HL-60 (cell line): ENCODE measurements at regions not wholly inside any gene's neighbourhood (a gene's known extent, or its start where the extent isn't known, plus 50 kb on each side); places are given as distances from the start of the nearest gene placed in this dataset.

Source experiments
- DNase-seq, 2 experiments: peaks; one replicate each; pipeline ENCODE4 v3.0.0-alpha.2; 2010 to 2020; ENCODE audit warnings: low read depth in 1 of 2, low spot score in 1 of 2
- H3K27ac ChIP-seq: fragments of 250-450 bp; sonication (Bioruptor Pico); replicated peaks from 2 replicates; pipeline ENCODE4 v1.5.1; 2020; ENCODE audit warnings: mild to moderate bottlenecking, moderate library complexity
- H3K27me3 ChIP-seq: fragments of 250-450 bp; sonication (Bioruptor Pico); 2 replicates; pipeline ENCODE4 v1.5.1; 2021; ENCODE audit warnings: mild to moderate bottlenecking, moderate library complexity; ENCODE audit not compliant: insufficient read depth, poor library complexity, severe bottlenecking
- H3K4me3 ChIP-seq: replicated peaks from 2 replicates; pipeline ENCODE4 v1.5.1; 2011; ENCODE audit warnings: mild to moderate bottlenecking, control low read depth, low read length; ENCODE audit not compliant: insufficient read depth
- GABPA ChIP-seq: IDR thresholded peaks from 2 replicates; pipeline ENCODE4 v1.6.1; 2012; ENCODE audit warnings: low read depth
- POLR2AphosphoS5 ChIP-seq: IDR thresholded peaks from 2 replicates; pipeline ENCODE4 v1.6.1; 2012; ENCODE audit warnings: low read depth
- REST ChIP-seq: IDR thresholded peaks from 2 replicates; pipeline ENCODE4 v1.6.1; 2012; ENCODE audit warnings: low read depth; ENCODE audit not compliant: insufficient replicate concordance
- SPI1 ChIP-seq: IDR thresholded peaks from 2 replicates; pipeline ENCODE4 v1.6.1; 2012; ENCODE audit warnings: low read depth, mild to moderate bottlenecking, borderline replicate concordance
- TF ChIP-seq, protein P1 (sequence below): IDR thresholded peaks from one replicate; pipeline ENCODE4 v1.5.1; 2011; ENCODE audit warnings: low read length, control low read depth, inconsistent platforms; ENCODE audit not compliant: insufficient read depth

- no peak overlapping the region for H3K27ac ChIP-seq
- no peak overlapping the region for H3K4me3 ChIP-seq
- TF ChIP-seq REST (no peak), SPI1 (no peak), POLR2AphosphoS5 (no peak), GABPA (no peak)
- TF ChIP-seq, protein P1, sequence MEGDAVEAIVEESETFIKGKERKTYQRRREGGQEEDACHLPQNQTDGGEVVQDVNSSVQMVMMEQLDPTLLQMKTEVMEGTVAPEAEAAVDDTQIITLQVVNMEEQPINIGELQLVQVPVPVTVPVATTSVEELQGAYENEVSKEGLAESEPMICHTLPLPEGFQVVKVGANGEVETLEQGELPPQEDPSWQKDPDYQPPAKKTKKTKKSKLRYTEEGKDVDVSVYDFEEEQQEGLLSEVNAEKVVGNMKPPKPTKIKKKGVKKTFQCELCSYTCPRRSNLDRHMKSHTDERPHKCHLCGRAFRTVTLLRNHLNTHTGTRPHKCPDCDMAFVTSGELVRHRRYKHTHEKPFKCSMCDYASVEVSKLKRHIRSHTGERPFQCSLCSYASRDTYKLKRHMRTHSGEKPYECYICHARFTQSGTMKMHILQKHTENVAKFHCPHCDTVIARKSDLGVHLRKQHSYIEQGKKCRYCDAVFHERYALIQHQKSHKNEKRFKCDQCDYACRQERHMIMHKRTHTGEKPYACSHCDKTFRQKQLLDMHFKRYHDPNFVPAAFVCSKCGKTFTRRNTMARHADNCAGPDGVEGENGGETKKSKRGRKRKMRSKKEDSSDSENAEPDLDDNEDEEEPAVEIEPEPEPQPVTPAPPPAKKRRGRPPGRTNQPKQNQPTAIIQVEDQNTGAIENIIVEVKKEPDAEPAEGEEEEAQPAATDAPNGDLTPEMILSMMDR, result no peak
- no peak for DNase-seq
- H3K27me3 ChIP-seq, result no peaks in the 10 kb centered on the region
Measured at GRCh38 chr1:184895086-184895485, 79.2 kb downstream of the NIBAN1 start.

GRCh38 chr1:184893695-184894094, 80.6 kb downstream of the NIBAN1 start:
- H3K27ac ChIP-seq, result no peak overlapping the region
- DNase-seq, result no peak
- no peaks in the 10 kb centered on the region for H3K27me3 ChIP-seq
- no peak overlapping the region for H3K4me3 ChIP-seq
- TF ChIP-seq GABPA (no peak), POLR2AphosphoS5 (no peak), SPI1 (no peak), REST (no peak)
- TF ChIP-seq, protein P1, result no peak

GRCh38 chr1:184892116-184892515, 82.2 kb downstream of the NIBAN1 start:
- no peaks in the 10 kb centered on the region for H3K27me3 ChIP-seq
- no peak overlapping the region for H3K4me3 ChIP-seq
- TF ChIP-seq SPI1, result no peak
- no peak for TF ChIP-seq GABPA
- TF ChIP-seq, protein P1, result no peak
- no peak for TF ChIP-seq REST
- no peak for TF ChIP-seq POLR2AphosphoS5
- DNase-seq, result no peak
- H3K27ac ChIP-seq, result no peak overlapping the region
